Erythroblast (primary cell): ENCODE measurements at regions not wholly inside any gene's neighbourhood (a gene's known extent, or its start where the extent isn't known, plus 50 kb on each side); places are given as distances from the start of the nearest gene placed in this dataset.

Source experiments
- DNase-seq, 2 experiments: peaks; one replicate each; lab custom pipeline; 2025; lab: John Stamatoyannopoulos, UW
- GATA1 ChIP-seq: IDR thresholded peaks from 2 replicates; pipeline ENCODE4 v1.6.1; 2011; ENCODE audit warnings: low read depth, mild to moderate bottlenecking, control low read depth, low read length, moderate library complexity
- POLR2A ChIP-seq: IDR thresholded peaks from 2 replicates; pipeline ENCODE4 v1.6.1; 2011; ENCODE audit warnings: mild to moderate bottlenecking, low read length

DNA sequence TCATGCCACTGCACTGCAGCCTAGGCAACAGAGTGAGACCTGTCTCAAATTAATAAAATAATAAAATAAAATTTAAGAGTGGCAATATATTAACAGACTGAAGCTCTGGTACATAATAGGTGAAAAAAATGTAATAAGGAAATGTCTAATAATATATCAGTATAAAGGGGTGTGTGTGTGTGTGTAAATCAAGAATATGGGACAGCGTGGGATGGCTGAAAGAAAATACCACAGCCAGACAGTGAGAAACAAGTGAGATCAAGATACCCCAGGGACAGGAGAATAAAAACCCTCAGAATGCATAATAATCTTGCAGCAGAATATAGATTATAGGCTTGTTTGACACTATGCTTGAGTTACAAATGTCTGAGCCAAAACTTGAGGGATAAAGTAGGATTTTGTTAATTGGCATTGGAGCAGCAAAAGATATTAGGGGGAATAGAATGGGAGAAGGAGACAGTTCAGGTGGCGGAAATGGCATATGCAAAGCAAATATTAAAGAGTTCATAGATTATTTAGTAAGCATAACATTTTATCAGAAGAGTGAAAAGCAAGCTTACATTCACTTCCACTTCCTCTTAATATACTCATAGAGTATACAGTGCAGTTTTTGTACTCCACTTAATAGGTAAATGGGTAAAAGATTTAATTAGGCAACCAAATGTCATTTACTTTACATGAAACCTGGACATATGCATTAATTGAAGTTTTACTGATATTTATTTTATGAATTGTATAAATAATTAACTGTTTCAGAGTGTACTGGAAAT is 398.5 kb upstream of the GJE1 start:
- DNase-seq = no peak
- TF ChIP-seq POLR2A = no peak
- TF ChIP-seq GATA1 = no peak

DNA sequence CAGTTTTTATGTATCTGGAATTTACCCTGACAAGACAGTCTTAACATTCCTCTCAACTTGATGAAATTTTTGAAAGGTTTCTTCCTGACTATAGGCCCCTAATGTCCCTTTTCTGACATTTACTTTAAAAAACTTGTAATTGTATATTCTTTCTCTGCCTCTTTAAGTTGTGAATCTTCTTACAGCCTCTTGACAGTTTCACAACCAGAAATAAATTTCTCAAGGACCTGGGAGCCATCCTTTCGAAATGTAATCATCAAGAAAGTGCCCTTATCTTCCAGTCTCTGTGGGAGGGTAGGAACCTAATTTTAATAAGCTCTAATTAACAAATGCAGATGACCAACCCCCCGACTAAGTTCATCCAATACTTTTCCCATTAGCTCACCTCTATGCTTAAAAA is 403.6 kb upstream of the GJE1 start:
- no peak for DNase-seq
- TF ChIP-seq GATA1 = no peak
- TF ChIP-seq POLR2A = no peak

DNA sequence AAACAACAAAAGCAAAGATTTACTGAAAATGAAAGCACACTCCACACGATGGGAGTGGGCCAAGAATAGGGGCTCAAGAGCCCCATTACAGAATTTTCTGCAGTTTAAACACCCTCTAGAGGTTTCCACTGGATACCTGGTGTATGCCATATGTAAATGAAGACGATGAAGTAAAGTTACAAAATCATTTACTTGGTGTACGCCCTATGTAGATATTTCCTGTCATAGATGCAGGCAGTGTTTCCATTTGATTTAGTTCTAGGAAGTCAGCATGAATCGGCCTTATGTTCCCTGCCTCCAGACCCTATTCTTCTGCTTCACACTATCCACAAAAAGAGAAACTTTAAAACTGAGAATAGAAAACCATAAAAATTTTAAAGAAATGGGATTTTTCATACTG is 404.4 kb upstream of the GJE1 start:
- TF ChIP-seq POLR2A (no peak), GATA1 (no peak)

GRCh38 chr6:141726248-141726647 is 406.5 kb upstream of the GJE1 start:
- TF ChIP-seq GATA1 = no peak
- no peak for TF ChIP-seq POLR2A
- no peak for DNase-seq

More for the DNA sequence above, 404.4 kb upstream of the GJE1 start:
- no peak for DNase-seq

GRCh38 chr6:141724731-141725130 is 408.0 kb upstream of the GJE1 start:
- DNase-seq = no peak
- TF ChIP-seq POLR2A (no peak), GATA1 (no peak)

DNA sequence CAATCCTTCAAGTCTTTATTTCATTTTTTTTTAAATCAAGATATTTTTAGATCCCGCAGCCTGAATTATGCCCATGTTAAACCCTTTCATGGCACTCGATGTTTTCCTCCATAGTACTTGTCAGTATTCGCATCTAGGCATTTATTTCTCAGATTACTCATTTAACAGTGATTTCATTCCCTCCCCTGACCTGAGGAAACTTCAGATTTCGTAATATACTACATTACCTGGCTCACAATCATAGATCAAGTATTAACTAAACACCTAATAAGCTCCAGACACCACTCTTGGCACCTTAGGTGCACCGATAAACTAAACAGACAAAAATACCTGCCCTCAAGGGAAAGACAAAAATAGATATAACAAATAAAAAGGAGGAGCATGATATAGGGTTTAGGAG is 413.2 kb upstream of the GJE1 start:
- DNase-seq = no peak

GRCh38 chr6:141705431-141705830 is 427.3 kb upstream of the GJE1 start:
- no peak for TF ChIP-seq POLR2A
- TF ChIP-seq GATA1 = no peak
- no peak for DNase-seq

More for the DNA sequence above, 413.2 kb upstream of the GJE1 start:
- TF ChIP-seq GATA1 (no peak), POLR2A (no peak)

DNA sequence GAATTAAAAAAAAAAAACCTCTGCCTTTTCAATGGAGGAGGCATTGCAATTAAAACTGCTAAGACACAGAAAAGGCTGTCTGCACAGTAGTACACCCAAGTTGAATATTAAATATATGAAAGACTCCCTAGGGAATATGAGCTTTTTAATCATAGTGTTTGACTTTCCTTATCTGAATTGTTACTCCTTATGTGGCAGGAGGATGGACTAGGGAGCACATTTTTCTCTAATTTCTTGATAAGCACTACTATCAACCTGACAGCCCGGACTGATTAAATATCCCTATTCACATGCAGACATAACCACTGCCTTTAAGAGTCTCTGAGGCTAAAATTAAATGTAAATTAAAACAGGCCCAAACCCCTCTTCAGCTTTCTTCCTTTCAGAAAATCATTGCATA is 428.6 kb upstream of the GJE1 start:
- DNase-seq = no peak
- TF ChIP-seq GATA1 = no peak
- TF ChIP-seq POLR2A = no peak

DNA sequence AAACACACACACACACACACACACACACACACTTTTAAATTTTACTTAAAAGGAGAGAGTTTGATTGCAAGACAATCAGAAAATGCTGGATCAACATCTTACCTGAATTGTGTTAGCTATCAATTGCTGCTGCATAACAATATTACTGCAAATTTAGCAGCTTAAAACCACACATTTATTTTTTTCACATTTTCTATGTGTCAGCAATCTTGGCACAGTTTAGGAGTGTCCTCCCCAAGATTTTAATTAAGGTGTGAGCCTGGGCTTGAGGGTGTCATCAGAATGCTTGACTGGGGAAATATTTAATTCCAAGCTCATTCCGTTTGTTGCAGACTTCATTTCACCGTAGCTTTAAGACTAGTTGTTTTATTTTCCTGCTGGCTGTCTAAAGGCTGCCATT is 431.0 kb upstream of the GJE1 start:
- no peak for TF ChIP-seq GATA1
- DNase-seq = no peak

DNA sequence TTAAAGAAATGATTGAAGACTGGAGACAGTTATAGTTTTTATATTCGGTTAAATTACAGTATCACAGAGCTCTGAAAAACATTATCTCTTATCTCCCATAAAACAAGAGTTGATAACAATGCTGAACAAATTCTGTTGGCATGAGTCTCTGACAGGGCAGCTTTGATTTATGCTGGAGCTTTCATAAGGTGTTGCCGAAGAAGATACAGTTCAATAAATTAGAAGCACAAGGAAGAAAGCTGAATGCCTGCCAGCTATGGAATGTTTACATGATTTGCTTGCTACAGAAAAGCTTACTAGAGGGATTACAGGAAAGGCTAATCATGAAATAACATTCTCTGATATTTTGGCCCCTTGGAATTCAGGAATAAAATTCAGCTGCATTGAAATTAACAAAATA is 431.9 kb upstream of the GJE1 start:
- no peak for DNase-seq
- no peak for TF ChIP-seq GATA1
- no peak for TF ChIP-seq POLR2A

- DNase-seq = no peak
- TF ChIP-seq GATA1 = no peak
- TF ChIP-seq POLR2A = no peak
Observed at GRCh38 chr6:141688916-141689315, 443.8 kb upstream of the GJE1 start.

GRCh38 chr6:141685416-141685815 is 447.3 kb upstream of the GJE1 start:
- no peak for TF ChIP-seq POLR2A
- TF ChIP-seq GATA1 = no peak
- no peak for DNase-seq

GRCh38 chr6:141682391-141682790 is 450.3 kb upstream of the GJE1 start:
- DNase-seq = no peak
- no peak for TF ChIP-seq GATA1
- TF ChIP-seq POLR2A = no peak

- peak; percentile 1 to 21 for DNase-seq
- TF ChIP-seq POLR2A (no peak), GATA1 (no peak)
Observed at GRCh38 chr6:141677598-141678211, 455.0 kb upstream of the GJE1 start.

DNA sequence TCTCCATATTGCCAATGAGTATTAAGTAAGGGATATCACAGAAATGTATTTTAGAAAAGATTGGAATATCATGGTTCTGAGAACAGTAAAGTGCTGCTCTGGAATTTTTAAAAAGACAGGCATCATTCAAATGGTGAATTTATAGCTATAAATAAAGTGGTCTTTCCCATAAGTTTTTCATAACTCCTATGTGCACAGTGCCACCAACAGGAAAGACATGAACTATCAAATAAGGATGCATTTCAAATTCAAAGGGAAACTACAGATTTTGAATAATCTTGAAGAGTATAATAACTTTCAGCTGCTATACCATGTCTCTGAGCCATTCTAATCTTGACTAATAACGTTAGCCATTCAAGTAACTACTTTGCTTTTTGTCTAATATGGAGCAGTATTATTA is 456.8 kb upstream of the GJE1 start:
- DNase-seq = no peak
- TF ChIP-seq GATA1 (no peak), POLR2A (no peak)
